Uterus (tissue), 2 donors: ENCODE measurements at regions not wholly inside any gene's neighbourhood (a gene's known extent, or its start where the extent isn't known, plus 50 kb on each side); places are given as distances from the start of the nearest gene placed in this dataset.

Source experiments
- POLR2A ChIP-seq, 2 donors: fragments of 450-650 bp; IDR thresholded peaks; one replicate each; pipeline ENCODE4 v1.6.1; 2016; ENCODE audit warnings: antibody characterized with exemption in 2 of 2, mild to moderate bottlenecking in 1 of 2, moderate library complexity in 1 of 2
- TF ChIP-seq, protein P1 (sequence below), 4 experiments: fragments of 200-600 bp in 2 of 4; fragments of 450-650 bp in 2 of 4; sonication (generic) in 2 of 4; IDR thresholded peaks; one replicate each; pipeline ENCODE4 v1.5.1; 2016 to 2019; ENCODE audit warnings: antibody characterized with exemption in 4 of 4, mild to moderate bottlenecking in 2 of 4, moderate library complexity in 1 of 4

DNA sequence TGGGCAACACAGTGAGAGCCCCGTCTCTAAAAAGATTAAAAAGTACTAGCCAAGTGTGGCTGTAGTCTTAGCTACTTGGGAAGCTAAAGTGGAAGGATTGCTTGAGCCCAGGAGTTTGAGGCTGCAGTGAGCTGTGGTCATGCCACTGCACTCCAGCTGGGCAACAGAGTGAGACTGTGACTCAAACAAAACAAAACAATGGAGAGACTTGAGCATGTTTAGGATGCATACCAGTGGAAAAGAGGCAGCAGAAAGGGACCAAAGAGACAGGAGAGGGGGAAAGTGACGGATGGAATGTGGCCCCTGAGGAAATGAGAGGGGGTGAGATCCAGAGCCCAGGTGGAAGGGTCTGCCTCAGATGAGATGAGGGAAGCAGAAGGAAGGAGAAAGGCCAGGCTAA lies 358.9 kb downstream of the RPS6KC1 start:
- TF ChIP-seq, protein P1, sequence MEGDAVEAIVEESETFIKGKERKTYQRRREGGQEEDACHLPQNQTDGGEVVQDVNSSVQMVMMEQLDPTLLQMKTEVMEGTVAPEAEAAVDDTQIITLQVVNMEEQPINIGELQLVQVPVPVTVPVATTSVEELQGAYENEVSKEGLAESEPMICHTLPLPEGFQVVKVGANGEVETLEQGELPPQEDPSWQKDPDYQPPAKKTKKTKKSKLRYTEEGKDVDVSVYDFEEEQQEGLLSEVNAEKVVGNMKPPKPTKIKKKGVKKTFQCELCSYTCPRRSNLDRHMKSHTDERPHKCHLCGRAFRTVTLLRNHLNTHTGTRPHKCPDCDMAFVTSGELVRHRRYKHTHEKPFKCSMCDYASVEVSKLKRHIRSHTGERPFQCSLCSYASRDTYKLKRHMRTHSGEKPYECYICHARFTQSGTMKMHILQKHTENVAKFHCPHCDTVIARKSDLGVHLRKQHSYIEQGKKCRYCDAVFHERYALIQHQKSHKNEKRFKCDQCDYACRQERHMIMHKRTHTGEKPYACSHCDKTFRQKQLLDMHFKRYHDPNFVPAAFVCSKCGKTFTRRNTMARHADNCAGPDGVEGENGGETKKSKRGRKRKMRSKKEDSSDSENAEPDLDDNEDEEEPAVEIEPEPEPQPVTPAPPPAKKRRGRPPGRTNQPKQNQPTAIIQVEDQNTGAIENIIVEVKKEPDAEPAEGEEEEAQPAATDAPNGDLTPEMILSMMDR (IDR thresholded peaks at IDR 0.05) = no peak
- no peak for TF ChIP-seq POLR2A (IDR thresholded peaks at IDR 0.05)
